IMR-90 (cell line): ENCODE measurements at regions not wholly inside any gene's neighbourhood (a gene's known extent, or its start where the extent isn't known, plus 50 kb on each side); places are given as distances from the start of the nearest gene placed in this dataset.

Source experiments
- ATAC-seq: fragments of 200-7000 bp; cut with Tn5 transposase; 2 replicates; pipeline ENCODE4 v1.9.1; 2020; ENCODE audit warnings: low read depth, mild to moderate bottlenecking, moderate library complexity
- BruUV-seq: library from RNA; stranded (reverse); fragments of 400-500 nt; replicated peaks from 2 replicates; lab custom pipeline; 2021; lab: Mats Ljungman, UMichigan
- CTCF ChIA-PET: fragments of 300-600 bp; formaldehyde crosslinking; extraction: SDS; loops from one replicate; lab custom pipeline; 2021; ENCODE audit warnings: antibody characterized with exemption; lab: Yijun Ruan, JAX
- POLR2A ChIA-PET: fragments of 300-600 bp; sonication (Branson Sonifier 250); formaldehyde crosslinking; loops from one replicate; lab custom pipeline; 2022; ENCODE audit warnings: antibody characterized with exemption; ENCODE audit not compliant: unreplicated experiment; lab: Charles Lee
- DNase-seq: peaks from one replicate; pipeline ENCODE4 v3.0.0; 2013
- H2AFZ ChIP-seq: replicated peaks from 2 replicates; pipeline ENCODE3; 2013; ENCODE audit warnings: low read length, mild to moderate bottlenecking; ENCODE audit not compliant: poor library complexity
- H2AK5ac ChIP-seq: 2 replicates; pipeline ENCODE4 v1.6.1; 2013; ENCODE audit warnings: low read depth, low read length, inconsistent platforms
- H2AK9ac ChIP-seq: replicated peaks from 2 replicates; pipeline ENCODE3; 2013; ENCODE audit warnings: mild to moderate bottlenecking, low read depth, low read length, moderate library complexity; ENCODE audit not compliant: poor library complexity
- H2BK120ac ChIP-seq: 2 replicates; pipeline ENCODE4 v1.6.1; 2013; ENCODE audit warnings: low read depth, low read length, inconsistent platforms
- H2BK15ac ChIP-seq: 3 replicates; pipeline ENCODE4 v1.6.1; 2013; ENCODE audit warnings: low read depth, low read length, inconsistent platforms
- H2BK20ac ChIP-seq: 2 replicates; pipeline ENCODE4 v1.6.1; 2013; ENCODE audit warnings: low read depth, mild to moderate bottlenecking, inconsistent platforms, low read length, moderate library complexity
- H2BK5ac ChIP-seq: 2 replicates; pipeline ENCODE4 v1.6.1; 2013; ENCODE audit warnings: mild to moderate bottlenecking, low read depth, low read length, inconsistent platforms; ENCODE audit not compliant: poor library complexity, severe bottlenecking
- H3K14ac ChIP-seq: replicated peaks from 2 replicates; pipeline ENCODE4 v1.6.1; 2013; ENCODE audit warnings: low read depth, low read length, inconsistent platforms
- H3K18ac ChIP-seq: 2 replicates; pipeline ENCODE4 v1.6.1; 2013; ENCODE audit warnings: low read depth, low read length, control low read depth
- H3K23ac ChIP-seq: 2 replicates; pipeline ENCODE4 v1.6.1; 2013; ENCODE audit warnings: low read depth, low read length, inconsistent platforms
- H3K27ac ChIP-seq: 2 replicates; pipeline ENCODE4 v1.5.1; 2013; ENCODE audit warnings: mild to moderate bottlenecking, control low read depth, low read length; ENCODE audit not compliant: insufficient read depth
- H3K27me3 ChIP-seq: 2 replicates; pipeline ENCODE4 v1.6.1; 2013; ENCODE audit warnings: low read length; ENCODE audit not compliant: control insufficient read depth, insufficient read depth
- H3K36me3 ChIP-seq: 2 replicates; pipeline ENCODE4 v1.6.1; 2013; ENCODE audit warnings: low read length, mixed read lengths; ENCODE audit not compliant: control insufficient read depth, insufficient read depth
- H3K4ac ChIP-seq: 2 replicates; pipeline ENCODE4 v1.6.1; 2013; ENCODE audit warnings: low read depth, low read length, inconsistent platforms
- H3K4me1 ChIP-seq: 2 replicates; pipeline ENCODE4 v1.6.1; 2013; ENCODE audit warnings: low read length, mixed read lengths; ENCODE audit not compliant: control insufficient read depth, insufficient read depth
- H3K4me2 ChIP-seq: 2 replicates; pipeline ENCODE4 v1.6.1; 2013; ENCODE audit warnings: low read depth, mild to moderate bottlenecking, control low read depth, low read length, moderate library complexity
- H3K4me3 ChIP-seq: 2 replicates; pipeline ENCODE4 v1.5.1; 2013; ENCODE audit warnings: low read depth, mild to moderate bottlenecking, control low read depth, low read length, moderate library complexity; ENCODE audit not compliant: insufficient read depth
- H3K56ac ChIP-seq: 2 replicates; pipeline ENCODE4 v1.6.1; 2013; ENCODE audit warnings: low read length, inconsistent platforms; ENCODE audit not compliant: insufficient read depth; ENCODE audit errors: extremely low read depth
- H3K79me1 ChIP-seq, 2 experiments: 2 replicates each; pipeline ENCODE4 v1.6.1; 2013; ENCODE audit warnings: low read length in 2 of 2, inconsistent platforms in 1 of 2, low read depth in 1 of 2
- H3K9ac ChIP-seq: 2 replicates; pipeline ENCODE4 v1.6.1; 2013; ENCODE audit warnings: low read depth, low read length, control low read depth
- H3K9me1 ChIP-seq: 2 replicates; pipeline ENCODE4 v1.6.1; 2013; ENCODE audit warnings: low read length, inconsistent platforms; ENCODE audit not compliant: insufficient read depth
- H3K9me3 ChIP-seq: 2 replicates; pipeline ENCODE4 v1.6.1; 2013; ENCODE audit warnings: low read length; ENCODE audit not compliant: control insufficient read depth, insufficient read depth
- H4K20me1 ChIP-seq: 2 replicates; pipeline ENCODE4 v1.6.1; 2013; ENCODE audit warnings: low read length, inconsistent platforms; ENCODE audit not compliant: insufficient read depth
- H4K5ac ChIP-seq: 2 replicates; pipeline ENCODE4 v1.6.1; 2013; ENCODE audit warnings: mild to moderate bottlenecking, low read depth, low read length, control low read depth
- H4K8ac ChIP-seq, 2 experiments: 2 replicates each; pipeline ENCODE4 v1.6.1; 2013; ENCODE audit warnings: low read depth in 2 of 2, low read length in 2 of 2, control low read depth in 1 of 2, inconsistent platforms in 1 of 2
- H4K91ac ChIP-seq: 2 replicates; pipeline ENCODE4 v1.6.1; 2013; ENCODE audit warnings: low read depth, low read length, inconsistent platforms; ENCODE audit not compliant: insufficient read depth
- ELK1 ChIP-seq: fragments of 150-350 bp; IDR thresholded peaks from 2 replicates; pipeline ENCODE4 v1.6.1; 2016; ENCODE audit warnings: low read depth, mild to moderate bottlenecking, low read length, moderate library complexity, borderline replicate concordance
- MXI1 ChIP-seq: IDR thresholded peaks from 2 replicates; pipeline ENCODE4 v1.6.1; 2012; ENCODE audit warnings: low read depth, mild to moderate bottlenecking, low read length, moderate library complexity, borderline replicate concordance
- WGBS, 2 experiments: methylation state at CpG; one replicate each; pipeline versions ENCODE4 v1.1.5 to v1.1.7; 2013; ENCODE audit warnings: missing lambda C conversion rate in 2 of 2; ENCODE audit not compliant: insufficient read length in 1 of 2; ENCODE audit errors: extremely low coverage in 2 of 2; 5-methylcytosine and 5-hydroxymethylcytosine counted together
- dilution Hi-C: fragments of 300-500 bp; cut with HindIII; formaldehyde crosslinking; loops from one replicate; pipeline ENCODE4 v1.14.3; 2018; ENCODE audit warnings: low sequenced_read_pairs; ENCODE audit not compliant: unreplicated experiment
- in situ Hi-C: fragments of 300-500 bp; cut with MboI; formaldehyde crosslinking; loops from 3 replicates; pipeline ENCODE4 v1.14.3; 2019; ENCODE audit warnings: low sequenced_read_pairs, inconsistent platforms, mixed read lengths
- intact Hi-C: fragments of 100-400 bp; cut with micrococcal nuclease; formaldehyde crosslinking; loops from 2 replicates; pipeline ENCODE4 v1.10.0; 2022

DNA sequence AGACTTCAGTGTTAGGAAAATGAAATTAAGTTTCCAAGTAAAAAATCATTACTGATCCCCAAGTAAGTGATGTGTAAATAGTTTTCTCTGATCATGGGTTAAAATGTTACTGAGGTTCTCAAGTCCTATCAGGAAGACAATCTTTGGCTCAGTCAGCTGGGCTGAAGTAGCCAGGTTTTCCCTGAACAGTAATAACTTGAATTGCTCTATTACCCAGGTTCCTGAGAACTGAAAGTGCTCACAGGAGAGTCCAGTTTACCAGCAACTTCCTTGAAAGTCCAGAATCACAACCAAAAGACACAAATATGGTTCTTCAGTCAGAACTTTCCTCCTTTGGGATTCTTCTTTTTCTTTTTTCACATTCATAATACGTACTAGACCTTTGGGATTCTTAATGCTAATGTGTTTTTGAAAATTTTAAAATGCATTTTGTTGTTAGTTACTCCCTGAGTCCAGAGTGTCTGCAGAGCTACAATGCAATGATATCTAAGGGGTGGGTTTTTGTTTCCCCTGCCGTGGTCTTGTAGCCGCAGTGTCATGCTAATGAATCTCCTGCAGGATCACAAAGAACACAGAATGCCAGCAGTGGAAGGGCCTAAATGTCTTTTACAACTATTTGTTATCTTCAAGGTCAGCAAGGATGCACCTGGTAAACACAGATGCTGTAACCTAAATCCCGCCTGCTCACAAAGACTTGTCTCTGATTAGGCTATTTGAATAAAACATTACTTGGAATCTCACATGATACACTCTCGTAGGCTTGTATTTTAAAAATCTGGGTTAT, 439.8 kb upstream of the NR3C2 start:
- no peak overlapping the region for H4K91ac ChIP-seq
- H3K36me3 ChIP-seq = no peaks in the 10 kb centered on the region
- no peak overlapping the region for H4K8ac ChIP-seq
- H3K4me3 ChIP-seq = no peak overlapping the region
- ChIA-PET CTCF (no interaction called here), POLR2A (no interaction called here)
- H3K4me2 ChIP-seq = no peak overlapping the region
- H3K4me1 ChIP-seq = no peaks in the 10 kb centered on the region
- no peak overlapping the region for H3K9ac ChIP-seq
- H2BK15ac ChIP-seq = no peak overlapping the region
- H2BK5ac ChIP-seq = no peak overlapping the region
- WGBS, 2 experiments = no CpG with 5 or more reads among the region's 5 CpGs
- H3K9me3 ChIP-seq = no peaks in the 10 kb centered on the region
- no peak for DNase-seq
- no peak overlapping the region for H2AK5ac ChIP-seq
- H3K56ac ChIP-seq = no peak overlapping the region
- dilution Hi-C loops (no loop called here), intact Hi-C loops (no loop called here), in situ Hi-C loops (no loop called here)
- no peak overlapping the region for H3K4ac ChIP-seq
- H2AK9ac ChIP-seq = no peak overlapping the region
- H2AFZ ChIP-seq = no peak overlapping the region
- no peaks in the 10 kb centered on the region for H3K27me3 ChIP-seq
- H4K5ac ChIP-seq = no peak overlapping the region
- no peak overlapping the region for H3K14ac ChIP-seq
- no peaks in the 10 kb centered on the region for H3K79me1 ChIP-seq
- no peak for ATAC-seq
- no peak overlapping the region for H3K18ac ChIP-seq
- no peak overlapping the region for H2BK120ac ChIP-seq
- no peaks in the 10 kb centered on the region for H4K20me1 ChIP-seq
- H3K27ac ChIP-seq = no peak overlapping the region
- no TSS peak for BruUV-seq
- no peak overlapping the region for H2BK20ac ChIP-seq
- no peak overlapping the region for H3K23ac ChIP-seq
- no peak for TF ChIP-seq MXI1
- TF ChIP-seq ELK1 = no peak
- no peaks in the 10 kb centered on the region for H3K9me1 ChIP-seq
